ENCODE measurements at regions not wholly inside any gene's neighbourhood (a gene's known extent, or its start where the extent isn't known, plus 50 kb on each side); places are given as distances from the start of the nearest gene placed in this dataset.

DNA sequence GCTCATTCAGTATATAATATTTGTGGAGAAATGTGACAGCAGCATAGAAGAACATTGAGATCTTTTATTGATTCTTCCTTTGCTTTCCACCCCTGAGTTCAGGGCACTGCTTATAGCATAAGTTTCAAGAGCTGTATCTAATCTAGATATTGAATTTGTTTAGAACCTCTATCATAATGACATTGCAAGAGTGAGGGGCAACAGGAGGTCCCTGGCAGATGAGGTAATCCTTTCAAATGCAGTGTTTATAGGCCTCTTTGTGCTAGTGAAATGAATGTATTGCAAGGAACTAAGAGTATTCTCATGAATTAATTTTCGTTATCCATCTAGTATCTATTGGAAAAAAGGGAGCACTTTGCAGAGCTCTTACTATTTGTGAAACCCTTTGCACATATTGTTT lies 167.2 kb upstream of the FERD3L start:
- TF ChIP-seq, protein P1, sequence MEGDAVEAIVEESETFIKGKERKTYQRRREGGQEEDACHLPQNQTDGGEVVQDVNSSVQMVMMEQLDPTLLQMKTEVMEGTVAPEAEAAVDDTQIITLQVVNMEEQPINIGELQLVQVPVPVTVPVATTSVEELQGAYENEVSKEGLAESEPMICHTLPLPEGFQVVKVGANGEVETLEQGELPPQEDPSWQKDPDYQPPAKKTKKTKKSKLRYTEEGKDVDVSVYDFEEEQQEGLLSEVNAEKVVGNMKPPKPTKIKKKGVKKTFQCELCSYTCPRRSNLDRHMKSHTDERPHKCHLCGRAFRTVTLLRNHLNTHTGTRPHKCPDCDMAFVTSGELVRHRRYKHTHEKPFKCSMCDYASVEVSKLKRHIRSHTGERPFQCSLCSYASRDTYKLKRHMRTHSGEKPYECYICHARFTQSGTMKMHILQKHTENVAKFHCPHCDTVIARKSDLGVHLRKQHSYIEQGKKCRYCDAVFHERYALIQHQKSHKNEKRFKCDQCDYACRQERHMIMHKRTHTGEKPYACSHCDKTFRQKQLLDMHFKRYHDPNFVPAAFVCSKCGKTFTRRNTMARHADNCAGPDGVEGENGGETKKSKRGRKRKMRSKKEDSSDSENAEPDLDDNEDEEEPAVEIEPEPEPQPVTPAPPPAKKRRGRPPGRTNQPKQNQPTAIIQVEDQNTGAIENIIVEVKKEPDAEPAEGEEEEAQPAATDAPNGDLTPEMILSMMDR (IDR thresholded peaks at IDR 0.05) = no peak
- DNase-seq (no peak), ATAC-seq (ENCODE audit: low read depth) (no peak)
- intact Hi-C loops (cut with micrococcal nuclease) = no loop called here
- POLR2A ChIA-PET = no interaction called here
- Mint-ChIP-seq H3K27me3 (no peaks in the 10 kb centered on the region), H3K9me3 (no peaks in the 10 kb centered on the region), H3K27ac (no peak overlapping the region), H3K4me3 (no peak overlapping the region), H3K36me3 (ENCODE audit: low read depth) (no peaks in the 10 kb centered on the region), H3K4me1 (no peaks in the 10 kb centered on the region)
- CTCF ChIA-PET = no interaction called here

DNA sequence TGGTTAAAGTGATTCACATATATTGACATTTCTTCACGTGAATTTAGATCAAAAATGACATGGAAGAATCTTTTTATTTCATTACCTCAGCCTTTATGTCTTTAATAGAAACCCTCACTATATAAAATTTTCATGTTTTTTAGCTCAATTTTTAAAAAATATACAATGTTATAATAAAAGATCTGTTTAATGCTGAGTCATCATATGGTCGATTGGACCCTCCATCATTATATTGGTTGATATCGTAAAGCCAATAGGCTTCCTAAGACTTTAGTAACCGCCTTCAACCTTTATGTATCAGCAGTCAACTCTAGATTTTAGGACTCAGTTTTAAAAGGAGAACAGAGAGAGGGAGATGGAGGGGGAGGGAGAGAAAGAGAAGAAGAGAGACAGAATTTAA lies 162.3 kb upstream of the FERD3L start:
- intact Hi-C loops (cut with micrococcal nuclease) = no loop called here
- ChIA-PET POLR2A (no interaction called here), CTCF (no interaction called here)
- H3K36me3 Mint-ChIP-seq (ENCODE audit: low read depth) = no peaks in the 10 kb centered on the region
- TF ChIP-seq, protein P1 (IDR thresholded peaks at IDR 0.05) = no peak
- H3K9me3 Mint-ChIP-seq = no peaks in the 10 kb centered on the region
- no peak overlapping the region for H3K4me3 Mint-ChIP-seq
- H3K27ac Mint-ChIP-seq = no peak overlapping the region
- H3K27me3 Mint-ChIP-seq = no peaks in the 10 kb centered on the region
- ATAC-seq (ENCODE audit: low read depth) (no peak), DNase-seq (no peak)
- no peaks in the 10 kb centered on the region for H3K4me1 Mint-ChIP-seq

DNA sequence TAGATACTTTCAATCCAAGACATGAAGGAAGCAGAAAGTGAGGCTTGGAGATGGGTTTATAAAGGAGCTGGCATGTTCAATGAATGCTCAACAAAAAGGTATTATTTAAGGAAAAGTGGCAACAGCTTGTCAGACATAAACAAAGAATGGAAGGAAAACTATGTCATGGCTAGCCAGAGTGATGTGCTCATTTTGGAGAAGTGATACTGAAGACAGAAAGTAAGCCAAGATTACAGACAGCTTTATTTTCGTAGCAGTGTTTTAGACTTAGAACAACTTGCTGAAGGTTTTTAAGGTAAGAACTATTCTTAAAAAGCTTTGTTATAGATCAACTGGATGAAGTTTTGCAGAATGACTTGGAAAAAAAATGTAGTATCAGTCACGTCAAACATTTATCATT lies 160.5 kb upstream of the FERD3L start:
- no peaks in the 10 kb centered on the region for H3K4me1 Mint-ChIP-seq
- no peak overlapping the region for H3K4me3 Mint-ChIP-seq
- no peak for DNase-seq
- ChIA-PET CTCF (no interaction called here), POLR2A (no interaction called here)
- H3K27me3 Mint-ChIP-seq = no peaks in the 10 kb centered on the region
- TF ChIP-seq, protein P1 (IDR thresholded peaks at IDR 0.05) = no peak
- no peaks in the 10 kb centered on the region for H3K36me3 Mint-ChIP-seq (ENCODE audit: low read depth)
- intact Hi-C loops (cut with micrococcal nuclease) = no loop called here
- no peak for ATAC-seq (ENCODE audit: low read depth)
- no peak overlapping the region for H3K27ac Mint-ChIP-seq
- H3K9me3 Mint-ChIP-seq = no peaks in the 10 kb centered on the region

DNA sequence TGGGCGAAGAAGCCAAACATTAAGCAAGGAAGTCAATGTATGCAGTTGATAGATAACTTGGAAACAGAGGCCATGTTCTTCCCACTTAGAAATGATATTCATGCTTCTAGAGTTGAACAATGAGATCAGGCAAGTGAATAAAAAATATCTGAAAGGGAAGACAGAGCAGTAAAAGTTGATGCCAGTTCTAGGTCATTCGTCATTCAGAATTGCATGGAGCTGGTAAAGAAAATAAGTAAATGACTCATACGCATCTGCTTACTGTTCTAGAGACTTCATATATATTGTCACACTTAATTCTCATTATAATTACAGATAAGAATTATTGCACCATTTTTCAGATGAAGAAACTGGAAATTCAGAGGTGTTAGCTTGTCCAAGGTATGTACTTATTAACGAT lies 158.9 kb upstream of the FERD3L start:
- ChIA-PET POLR2A (no interaction called here), CTCF (no interaction called here)
- TF ChIP-seq, protein P1 (IDR thresholded peaks at IDR 0.05) = no peak
- Mint-ChIP-seq H3K27ac (no peak overlapping the region), H3K36me3 (ENCODE audit: low read depth) (no peaks in the 10 kb centered on the region), H3K4me3 (no peak overlapping the region), H3K27me3 (no peaks in the 10 kb centered on the region), H3K4me1 (no peaks in the 10 kb centered on the region), H3K9me3 (no peaks in the 10 kb centered on the region)
- ATAC-seq (ENCODE audit: low read depth) = no peak
- DNase-seq = no peak
- intact Hi-C loops (cut with micrococcal nuclease) = no loop called here

DNA sequence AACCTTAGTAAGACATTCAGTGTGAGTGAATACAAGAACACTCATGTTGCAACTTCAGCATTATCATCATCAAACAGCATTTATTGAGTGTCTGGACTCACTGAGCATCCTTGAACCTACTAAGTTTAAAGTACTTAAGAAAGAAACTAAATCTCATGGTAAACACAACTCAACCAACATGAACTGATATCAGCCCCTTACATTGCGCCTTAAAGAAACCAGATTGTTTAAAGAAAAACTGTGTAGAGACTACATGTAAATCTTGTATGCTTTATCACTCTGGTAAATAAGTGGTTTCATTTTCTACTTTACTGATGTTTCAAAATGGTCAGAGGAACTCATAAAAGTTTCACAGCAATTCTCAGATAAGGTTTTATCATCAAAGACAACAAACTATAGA lies 157.5 kb upstream of the FERD3L start:
- TF ChIP-seq, protein P1 (IDR thresholded peaks at IDR 0.05) = no peak
- Mint-ChIP-seq H3K4me3 (no peak overlapping the region), H3K4me1 (no peaks in the 10 kb centered on the region), H3K36me3 (ENCODE audit: low read depth) (no peaks in the 10 kb centered on the region), H3K9me3 (no peaks in the 10 kb centered on the region), H3K27ac (no peak overlapping the region), H3K27me3 (no peaks in the 10 kb centered on the region)
- intact Hi-C loops (cut with micrococcal nuclease) = no loop called here
- ATAC-seq (ENCODE audit: low read depth) (no peak), DNase-seq (no peak)
- ChIA-PET POLR2A (no interaction called here), CTCF (no interaction called here)

All from activated B cell treated with CpG ODN at 0.5 μM for 24 hours (primary cell).